K562 (cell line): ENCODE measurements at regions not wholly inside any gene's neighbourhood (a gene's known extent, or its start where the extent isn't known, plus 50 kb on each side); places are given as distances from the start of the nearest gene placed in this dataset.

Source experiments
- ATAC-seq: fragments of 200-7000 bp; cut with Tn5 transposase; 3 replicates; pipeline ENCODE4 v1.9.1; 2020; ENCODE audit warnings: moderate library complexity
- BruUV-seq: library from RNA; stranded (reverse); fragments of 400-500 nt; replicated peaks from 2 replicates; lab custom pipeline; 2021; lab: Mats Ljungman, UMichigan
- CTCF ChIA-PET: fragments of 300-600 bp; formaldehyde crosslinking; extraction: SDS; loops from one replicate; lab custom pipeline; 2021; ENCODE audit warnings: low intra/inter-chr PET ratio; lab: Yijun Ruan, JAX
- POLR2A ChIA-PET: fragments of 300-600, 350-650 bp; sonication (Branson Sonifier 250); formaldehyde crosslinking; extraction: SDS; loops from one replicate; lab custom pipeline; 2021; ENCODE audit warnings: antibody characterized with exemption, inconsistent platforms; lab: Yijun Ruan, JAX
- DNase-seq, 4 experiments: peaks; one replicate each; pipeline versions ENCODE4 v3.0.0 to v3.0.0-alpha.2; 2011 to 2018; ENCODE audit warnings: low spot score in 3 of 4, mixed read lengths in 3 of 4; ENCODE audit errors: extremely low read depth in 1 of 4
- FAIRE-seq: peaks from 2 replicates; lab custom pipeline; 2011; peaks lifted over from hg19 to GRCh38; lab: Jason Lieb, UNC
- H2AFZ ChIP-seq: 2 replicates; pipeline ENCODE4 v1.6.0; 2011; ENCODE audit warnings: low read depth, low read length, control low read depth, inconsistent platforms
- H3K27ac ChIP-seq: fragments of 200-600 bp; 3 replicates; pipeline ENCODE4 v1.8.0; 2011; ENCODE audit warnings: low read depth, mild to moderate bottlenecking, control low read depth, inconsistent platforms, low read length, moderate library complexity, mixed read lengths; ENCODE audit errors: extremely low read depth
- H3K27me3 ChIP-seq, 2 experiments: fragments of 300-600 bp in 1 of 2; 2 replicates in 1 of 2; 3 replicates in 1 of 2; pipeline versions ENCODE4 v1.6.0 to v1.8.0; 2011; ENCODE audit warnings: inconsistent platforms in 2 of 2, low read length in 2 of 2, mild to moderate bottlenecking in 1 of 2, mixed read lengths in 1 of 2, moderate library complexity in 1 of 2; ENCODE audit not compliant: control insufficient read depth in 2 of 2, insufficient read depth in 2 of 2
- H3K36me3 ChIP-seq: fragments of 300-600 bp; 3 replicates; pipeline ENCODE4 v1.8.0; 2011; ENCODE audit warnings: mild to moderate bottlenecking, low read length, inconsistent platforms; ENCODE audit not compliant: control insufficient read depth, insufficient read depth
- H3K4me1 ChIP-seq, 2 experiments: fragments of 200-600 bp in 1 of 2; replicated peaks in 1 of 2; 2 replicates in 1 of 2; 3 replicates in 1 of 2; pipeline versions ENCODE4 v1.5.1 to v1.8.0; 2011; ENCODE audit warnings: inconsistent platforms in 2 of 2, low read length in 2 of 2, mild to moderate bottlenecking in 1 of 2, mixed read lengths in 1 of 2, moderate library complexity in 1 of 2; ENCODE audit not compliant: control insufficient read depth in 2 of 2, insufficient read depth in 2 of 2
- H3K4me2 ChIP-seq: 2 replicates; pipeline ENCODE4 v1.6.1; 2011; ENCODE audit warnings: low read length, control low read depth, inconsistent platforms, mixed read lengths; ENCODE audit not compliant: insufficient read depth
- H3K4me3 ChIP-seq: fragments of 200-600 bp; sonication (generic), shearing (Covaris generic); 2 replicates; pipeline ENCODE4 v1.5.1; 2016; ENCODE audit warnings: control low read depth, inconsistent platforms
- H3K79me2 ChIP-seq: fragments of 200-600 bp; 3 replicates; pipeline ENCODE4 v1.8.0; 2011; ENCODE audit warnings: low read length, inconsistent platforms; ENCODE audit not compliant: control insufficient read depth, insufficient read depth
- H3K9ac ChIP-seq, 2 experiments: 2 replicates each; pipeline versions ENCODE4 v1.6.0 to v1.6.1; 2011; ENCODE audit warnings: low read depth in 2 of 2, low read length in 2 of 2, control low read depth in 1 of 2, inconsistent platforms in 1 of 2, mild to moderate bottlenecking in 1 of 2, mixed read lengths in 1 of 2; ENCODE audit not compliant: insufficient read depth in 1 of 2
- H3K9me1 ChIP-seq: one replicate; pipeline ENCODE4 v1.6.0; 2011; ENCODE audit warnings: inconsistent platforms, mild to moderate bottlenecking, low read length, moderate library complexity; ENCODE audit not compliant: control insufficient read depth, insufficient read depth
- H3K9me3 ChIP-seq: replicated peaks from 2 replicates; pipeline ENCODE4 v1.5.1; 2011; ENCODE audit warnings: low read depth, low read length, inconsistent platforms; ENCODE audit not compliant: control insufficient read depth, insufficient read depth
- H4K20me1 ChIP-seq: replicated peaks from 2 replicates; pipeline ENCODE4 v1.6.1; 2011; ENCODE audit warnings: low read length, inconsistent platforms, mixed read lengths; ENCODE audit not compliant: control insufficient read depth, insufficient read depth
- FOXK2 ChIP-seq, 2 experiments: fragments of 450-650 bp; IDR thresholded peaks in 1 of 2; conservative IDR thresholded peaks in 1 of 2; 2 replicates each; pipeline ENCODE4 v1.6.1; 2016; ENCODE audit warnings: low read depth in 2 of 2, mild to moderate bottlenecking in 1 of 2
- HDAC2 ChIP-seq: fragments of 450-650 bp; IDR thresholded peaks from 2 replicates; pipeline ENCODE4 v1.6.1; 2016; ENCODE audit warnings: mild to moderate bottlenecking
- HMG20A ChIP-seq: fragments of 450-650 bp; formaldehyde crosslinking; conservative IDR thresholded peaks from 2 replicates; pipeline ENCODE4 v1.4.0; 2020; ENCODE audit warnings: mild to moderate bottlenecking, mixed read lengths
- KAT8 ChIP-seq: fragments of 450-650 bp; IDR thresholded peaks from 2 replicates; pipeline ENCODE4 v1.6.1; 2016; ENCODE audit warnings: low read depth, mild to moderate bottlenecking
- MCM3 ChIP-seq: fragments of 450-650 bp; IDR thresholded peaks from 2 replicates; pipeline ENCODE4 v1.6.1; 2016
- SREBF2 ChIP-seq: sonication (generic); formaldehyde crosslinking; IDR thresholded peaks from 2 replicates; pipeline ENCODE4 v1.4.0; 2020; ENCODE audit warnings: mild to moderate bottlenecking, missing genetic modification reagents
- TBL1XR1 ChIP-seq, 2 experiments: IDR thresholded peaks; 2 replicates each; pipeline ENCODE4 v1.6.1; 2012; ENCODE audit warnings: improper control_type of control experiment in 2 of 2, low read length in 2 of 2, mild to moderate bottlenecking in 1 of 2
- ZNF217 ChIP-seq: sonication (generic); formaldehyde crosslinking; IDR thresholded peaks from 2 replicates; pipeline ENCODE4 v1.8.0; 2022; ENCODE audit warnings: mild to moderate bottlenecking, missing genetic modification reagents
- ZNF740 ChIP-seq, 3 experiments: fragments of 200-800 bp in 1 of 3; sonication (Bioruptor generic) in 1 of 3; sonication (generic) in 1 of 3; formaldehyde crosslinking in 1 of 3; IDR thresholded peaks; 2 replicates each; pipeline versions ENCODE4 v1.6.1 to v1.8.0; 2016 to 2022; ENCODE audit warnings: mild to moderate bottlenecking in 2 of 3, missing compliant biosample characterization in 2 of 3, missing genetic modification characterization in 2 of 3, missing genetic modification reagents in 1 of 3
- WGBS: fragments of 100-300 bp; shearing (Covaris generic); methylation state at CpG from one replicate; pipeline ENCODE4 v1.1.6; 2016; ENCODE audit warnings: low coverage, mixed read lengths; ENCODE audit not compliant: insufficient coverage; ENCODE audit errors: missing lambda C conversion rate; 5-methylcytosine and 5-hydroxymethylcytosine counted together
- in situ Hi-C: fragments of 300-500 bp; cut with MboI; formaldehyde crosslinking; loops from 4 replicates; pipeline ENCODE4 v1.15.0; 2018; ENCODE audit warnings: inconsistent platforms, mixed read lengths
- intact Hi-C: fragments of 100-400 bp; cut with micrococcal nuclease; formaldehyde crosslinking; loops from 2 replicates; pipeline ENCODE4 v1.14.2; 2022
- TF ChIP-seq, protein P1 (sequence below): fragments of 150-350 bp; IDR thresholded peaks from 2 replicates; pipeline ENCODE4 v1.6.1; 2014; ENCODE audit warnings: low read depth, mild to moderate bottlenecking, low read length, borderline replicate concordance
- TF ChIP-seq, protein P2 (sequence below): fragments of 200-800 bp; sonication (Bioruptor generic); IDR thresholded peaks from 2 replicates; pipeline ENCODE4 v1.6.1; 2017; ENCODE audit warnings: missing genetic modification characterization, missing compliant biosample characterization
- TF ChIP-seq, protein P3 (sequence below): sonication (generic); IDR thresholded peaks from 2 replicates; pipeline ENCODE4 v1.6.1; 2016
- TF ChIP-seq, protein P4 (sequence below): sonication (generic); formaldehyde crosslinking; IDR thresholded peaks from 2 replicates; pipeline ENCODE4 v1.8.1; 2023; ENCODE audit warnings: mild to moderate bottlenecking, missing genetic modification reagents

- TF ChIP-seq, protein P1, sequence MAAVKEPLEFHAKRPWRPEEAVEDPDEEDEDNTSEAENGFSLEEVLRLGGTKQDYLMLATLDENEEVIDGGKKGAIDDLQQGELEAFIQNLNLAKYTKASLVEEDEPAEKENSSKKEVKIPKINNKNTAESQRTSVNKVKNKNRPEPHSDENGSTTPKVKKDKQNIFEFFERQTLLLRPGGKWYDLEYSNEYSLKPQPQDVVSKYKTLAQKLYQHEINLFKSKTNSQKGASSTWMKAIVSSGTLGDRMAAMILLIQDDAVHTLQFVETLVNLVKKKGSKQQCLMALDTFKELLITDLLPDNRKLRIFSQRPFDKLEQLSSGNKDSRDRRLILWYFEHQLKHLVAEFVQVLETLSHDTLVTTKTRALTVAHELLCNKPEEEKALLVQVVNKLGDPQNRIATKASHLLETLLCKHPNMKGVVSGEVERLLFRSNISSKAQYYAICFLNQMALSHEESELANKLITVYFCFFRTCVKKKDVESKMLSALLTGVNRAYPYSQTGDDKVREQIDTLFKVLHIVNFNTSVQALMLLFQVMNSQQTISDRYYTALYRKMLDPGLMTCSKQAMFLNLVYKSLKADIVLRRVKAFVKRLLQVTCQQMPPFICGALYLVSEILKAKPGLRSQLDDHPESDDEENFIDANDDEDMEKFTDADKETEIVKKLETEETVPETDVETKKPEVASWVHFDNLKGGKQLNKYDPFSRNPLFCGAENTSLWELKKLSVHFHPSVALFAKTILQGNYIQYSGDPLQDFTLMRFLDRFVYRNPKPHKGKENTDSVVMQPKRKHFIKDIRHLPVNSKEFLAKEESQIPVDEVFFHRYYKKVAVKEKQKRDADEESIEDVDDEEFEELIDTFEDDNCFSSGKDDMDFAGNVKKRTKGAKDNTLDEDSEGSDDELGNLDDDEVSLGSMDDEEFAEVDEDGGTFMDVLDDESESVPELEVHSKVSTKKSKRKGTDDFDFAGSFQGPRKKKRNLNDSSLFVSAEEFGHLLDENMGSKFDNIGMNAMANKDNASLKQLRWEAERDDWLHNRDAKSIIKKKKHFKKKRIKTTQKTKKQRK, result no peak
- TF ChIP-seq MCM3 (no peak), HMG20A (CRISPR knock-in tag) (no peak), SREBF2 (CRISPR knock-in tag) (no peak), FOXK2 (conservative IDR thresholded peaks at IDR 0.05 in 1 of 2, IDR thresholded peaks at IDR 0.05 in 1 of 2; ENCODE audit: low read depth in 2 of 2) (no peak), ZNF217 (CRISPR knock-in tag) (no peak)
These were observed 131.0 kb upstream of the LMNTD1 start (continued) for GRCh38 chr12:25684070-25684469.

DNA sequence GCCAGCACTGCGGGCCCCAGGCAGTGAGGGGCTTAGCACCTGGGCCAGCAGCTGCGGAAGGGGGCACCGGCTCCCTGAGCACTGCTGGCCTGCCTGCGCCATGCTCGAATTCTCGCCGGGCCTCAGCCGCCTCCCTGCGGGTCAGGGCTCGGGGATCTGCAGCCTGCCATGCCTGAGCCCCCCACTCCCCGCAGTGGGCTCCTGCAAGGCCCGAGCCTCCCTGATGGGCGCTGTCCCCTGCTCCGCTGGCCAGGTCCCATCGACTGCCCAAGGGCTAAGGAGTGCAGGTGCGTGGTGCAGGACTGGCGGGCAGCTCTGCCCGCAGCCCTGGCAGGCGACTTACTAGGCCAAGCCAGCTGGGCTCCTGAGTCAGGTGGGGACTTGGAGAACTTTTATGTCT is 133.3 kb upstream of the LMNTD1 start:
- no TSS peak for BruUV-seq
- peaks cover 0 to 2% of the 10 kb centered on the region in 2 experiments for H3K4me1 ChIP-seq
- H3K27ac ChIP-seq, result no peak overlapping the region
- no peak overlapping the region for H3K4me3 ChIP-seq
- H3K9me3 ChIP-seq, result no peaks in the 10 kb centered on the region
- in situ Hi-C loops, result no loop called here
- DNase-seq, result no peak
- intact Hi-C loops, result no loop called here
- H3K79me2 ChIP-seq, result no peaks in the 10 kb centered on the region
- H4K20me1 ChIP-seq, result no peaks in the 10 kb centered on the region
- no peaks in the 10 kb centered on the region for H3K27me3 ChIP-seq
- WGBS, result 18% methylated on average over 16 of the region's 19 CpGs
- H3K4me2 ChIP-seq, result no peak overlapping the region
- ChIA-PET CTCF (no interaction called here), POLR2A (interaction anchor here (0.5 kb wide), 1 partner anchor 18 kb away, joined by 4 read pairs; no protein-coding TSS in a partner anchor)
- no peak overlapping the region for H3K9ac ChIP-seq
- no peak for FAIRE-seq
- no peak overlapping the region for H2AFZ ChIP-seq
- no peaks in the 10 kb centered on the region for H3K9me1 ChIP-seq
- no peaks in the 10 kb centered on the region for H3K36me3 ChIP-seq
- ATAC-seq, result no peak
- TF ChIP-seq HDAC2 (no peak), TBL1XR1 (IDR thresholded peaks at IDR 0.05; ENCODE audit: low read length in 2 of 2) (no peak), KAT8 (no peak), ZNF740 (CRISPR knock-in tag; IDR thresholded peaks at IDR 0.05) (no peak), ZNF740 (tag; IDR thresholded peaks at IDR 0.05) (no peak)
- TF ChIP-seq, protein P2, sequence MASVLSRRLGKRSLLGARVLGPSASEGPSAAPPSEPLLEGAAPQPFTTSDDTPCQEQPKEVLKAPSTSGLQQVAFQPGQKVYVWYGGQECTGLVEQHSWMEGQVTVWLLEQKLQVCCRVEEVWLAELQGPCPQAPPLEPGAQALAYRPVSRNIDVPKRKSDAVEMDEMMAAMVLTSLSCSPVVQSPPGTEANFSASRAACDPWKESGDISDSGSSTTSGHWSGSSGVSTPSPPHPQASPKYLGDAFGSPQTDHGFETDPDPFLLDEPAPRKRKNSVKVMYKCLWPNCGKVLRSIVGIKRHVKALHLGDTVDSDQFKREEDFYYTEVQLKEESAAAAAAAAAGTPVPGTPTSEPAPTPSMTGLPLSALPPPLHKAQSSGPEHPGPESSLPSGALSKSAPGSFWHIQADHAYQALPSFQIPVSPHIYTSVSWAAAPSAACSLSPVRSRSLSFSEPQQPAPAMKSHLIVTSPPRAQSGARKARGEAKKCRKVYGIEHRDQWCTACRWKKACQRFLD (CRISPR knock-in tag), result no peak
- TF ChIP-seq, protein P3, sequence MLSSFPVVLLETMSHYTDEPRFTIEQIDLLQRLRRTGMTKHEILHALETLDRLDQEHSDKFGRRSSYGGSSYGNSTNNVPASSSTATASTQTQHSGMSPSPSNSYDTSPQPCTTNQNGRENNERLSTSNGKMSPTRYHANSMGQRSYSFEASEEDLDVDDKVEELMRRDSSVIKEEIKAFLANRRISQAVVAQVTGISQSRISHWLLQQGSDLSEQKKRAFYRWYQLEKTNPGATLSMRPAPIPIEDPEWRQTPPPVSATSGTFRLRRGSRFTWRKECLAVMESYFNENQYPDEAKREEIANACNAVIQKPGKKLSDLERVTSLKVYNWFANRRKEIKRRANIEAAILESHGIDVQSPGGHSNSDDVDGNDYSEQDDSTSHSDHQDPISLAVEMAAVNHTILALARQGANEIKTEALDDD, result no peak
- TF ChIP-seq, protein P4, sequence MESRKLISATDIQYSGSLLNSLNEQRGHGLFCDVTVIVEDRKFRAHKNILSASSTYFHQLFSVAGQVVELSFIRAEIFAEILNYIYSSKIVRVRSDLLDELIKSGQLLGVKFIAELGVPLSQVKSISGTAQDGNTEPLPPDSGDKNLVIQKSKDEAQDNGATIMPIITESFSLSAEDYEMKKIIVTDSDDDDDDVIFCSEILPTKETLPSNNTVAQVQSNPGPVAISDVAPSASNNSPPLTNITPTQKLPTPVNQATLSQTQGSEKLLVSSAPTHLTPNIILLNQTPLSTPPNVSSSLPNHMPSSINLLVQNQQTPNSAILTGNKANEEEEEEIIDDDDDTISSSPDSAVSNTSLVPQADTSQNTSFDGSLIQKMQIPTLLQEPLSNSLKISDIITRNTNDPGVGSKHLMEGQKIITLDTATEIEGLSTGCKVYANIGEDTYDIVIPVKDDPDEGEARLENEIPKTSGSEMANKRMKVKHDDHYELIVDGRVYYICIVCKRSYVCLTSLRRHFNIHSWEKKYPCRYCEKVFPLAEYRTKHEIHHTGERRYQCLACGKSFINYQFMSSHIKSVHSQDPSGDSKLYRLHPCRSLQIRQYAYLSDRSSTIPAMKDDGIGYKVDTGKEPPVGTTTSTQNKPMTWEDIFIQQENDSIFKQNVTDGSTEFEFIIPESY, result no peak
